ENCODE measurements at regions not wholly inside any gene's neighbourhood (a gene's known extent, or its start where the extent isn't known, plus 50 kb on each side); places are given as distances from the start of the nearest gene placed in this dataset.

GRCh38 chr11:111095327-111095726, 150.2 kb upstream of the POU2AF2 start:
- DNase-seq (ENCODE audit: low spot score) (no peak), FAIRE-seq (no peak)

GRCh38 chr11:111093061-111093460, 152.5 kb upstream of the POU2AF2 start:
- FAIRE-seq: no peak
- no peak for DNase-seq (ENCODE audit: low spot score)

GRCh38 chr11:111091321-111091938, 154.1 kb upstream of the POU2AF2 start:
- DNase-seq (ENCODE audit: low spot score) (no peak), FAIRE-seq (no peak)

DNA sequence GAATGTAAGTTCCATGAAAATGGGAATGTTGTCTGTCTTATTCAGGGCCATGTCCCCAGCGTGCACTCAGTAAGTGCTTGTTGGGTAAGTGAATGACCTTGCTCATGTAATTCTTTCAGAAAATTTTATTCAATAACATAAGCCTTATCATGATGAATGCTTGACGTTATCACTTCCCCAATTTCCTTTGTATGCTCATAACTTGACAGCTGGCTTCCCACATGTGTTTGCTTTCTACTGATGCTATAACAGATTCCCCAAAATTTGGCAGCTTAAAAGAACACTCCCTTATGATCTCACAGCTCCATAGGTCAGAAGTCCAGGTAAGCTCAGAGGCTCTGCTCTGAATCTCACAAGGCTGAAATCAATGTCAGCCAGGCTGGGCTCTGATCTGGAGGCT, 155.8 kb upstream of the POU2AF2 start:
- no peak for FAIRE-seq
- no peak for DNase-seq (ENCODE audit: low spot score)

DNA sequence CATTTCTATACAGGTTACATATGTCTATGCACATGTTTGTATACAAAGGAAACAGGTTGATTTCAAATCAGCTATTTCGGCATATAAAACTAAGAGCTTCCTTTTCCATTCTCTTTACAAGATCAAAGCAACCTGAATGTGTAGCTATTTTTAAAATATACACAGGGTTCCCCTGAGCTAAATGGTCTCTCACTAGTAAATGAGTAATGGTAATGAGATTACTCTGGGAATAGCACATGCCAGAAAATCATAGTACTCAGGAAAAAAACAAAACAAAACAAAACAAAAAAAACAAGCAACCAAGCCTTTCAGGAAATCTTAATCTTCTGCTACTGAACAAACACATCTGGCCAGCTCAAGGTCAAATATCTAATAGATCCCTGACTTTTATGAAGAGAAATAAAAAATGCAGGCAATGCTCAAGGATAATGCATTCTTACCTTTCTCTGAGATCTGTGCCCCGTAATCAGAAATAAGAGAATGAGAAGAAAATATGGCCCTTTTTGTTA, 156.6 kb upstream of the POU2AF2 start:
- no peak for DNase-seq (ENCODE audit: low spot score)
- no peak for FAIRE-seq

GRCh38 chr11:111086058-111086457, 159.5 kb upstream of the POU2AF2 start:
- FAIRE-seq: no peak

GRCh38 chr11:111082664-111083063, 162.9 kb upstream of the POU2AF2 start:
- FAIRE-seq (no peak), DNase-seq (ENCODE audit: low spot score) (no peak)

More at GRCh38 chr11:111086058-111086457, 159.5 kb upstream of the POU2AF2 start:
- DNase-seq (ENCODE audit: low spot score): no peak

DNA sequence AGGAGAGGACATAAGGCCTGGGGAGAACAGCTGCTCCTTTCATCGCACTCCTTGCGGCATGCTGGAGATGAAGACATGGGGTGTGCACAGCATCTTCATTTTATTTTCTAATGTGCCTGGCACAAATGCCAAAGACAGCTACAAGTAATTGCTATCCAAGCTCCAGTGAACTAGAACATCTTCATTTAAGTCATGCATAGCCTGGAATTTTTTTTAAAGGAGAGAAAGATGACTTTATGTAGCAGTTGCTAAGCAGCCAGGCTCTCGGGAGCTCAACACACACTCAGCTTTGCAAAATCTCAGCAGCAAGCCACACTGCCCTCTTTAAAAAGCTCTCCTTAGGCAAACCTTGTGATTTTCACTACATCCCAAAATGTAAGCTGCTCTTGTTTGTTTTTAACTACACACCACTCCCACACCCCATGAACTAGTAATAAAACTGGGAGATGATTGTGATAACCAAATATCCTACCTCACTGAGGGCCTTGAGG, 164.5 kb upstream of the POU2AF2 start:
- DNase-seq (ENCODE audit: low spot score) (no peak), FAIRE-seq (no peak)

- no peak for DNase-seq (ENCODE audit: low spot score)
- FAIRE-seq: no peak
These were observed 167.8 kb upstream of the POU2AF2 start for GRCh38 chr11:111077530-111078322.

DNA sequence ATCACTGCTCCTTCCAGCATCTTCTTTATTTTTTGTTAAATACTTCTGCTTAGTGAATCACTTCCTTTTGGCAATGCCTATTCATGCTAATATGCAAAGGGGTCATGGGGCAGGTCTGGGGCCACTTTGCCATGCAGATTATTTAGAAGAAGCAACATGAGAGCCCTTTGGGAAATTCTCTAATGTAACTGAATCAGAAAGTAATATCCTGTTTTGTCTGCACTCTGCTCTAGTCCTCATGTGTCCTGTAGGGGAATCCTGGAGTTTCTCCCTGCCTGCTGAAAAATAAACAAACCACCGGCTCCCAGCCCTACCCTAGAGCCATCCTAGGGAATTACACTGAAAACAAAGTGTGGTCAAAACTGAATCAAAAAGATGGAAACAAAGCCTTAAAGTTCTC, 176.5 kb upstream of the POU2AF2 start:
- DNase-seq (ENCODE audit: low spot score) (no peak), FAIRE-seq (no peak)

GRCh38 chr11:111067994-111068393, 177.5 kb upstream of the POU2AF2 start:
- DNase-seq (ENCODE audit: low spot score): no peak
- FAIRE-seq: no peak

DNA sequence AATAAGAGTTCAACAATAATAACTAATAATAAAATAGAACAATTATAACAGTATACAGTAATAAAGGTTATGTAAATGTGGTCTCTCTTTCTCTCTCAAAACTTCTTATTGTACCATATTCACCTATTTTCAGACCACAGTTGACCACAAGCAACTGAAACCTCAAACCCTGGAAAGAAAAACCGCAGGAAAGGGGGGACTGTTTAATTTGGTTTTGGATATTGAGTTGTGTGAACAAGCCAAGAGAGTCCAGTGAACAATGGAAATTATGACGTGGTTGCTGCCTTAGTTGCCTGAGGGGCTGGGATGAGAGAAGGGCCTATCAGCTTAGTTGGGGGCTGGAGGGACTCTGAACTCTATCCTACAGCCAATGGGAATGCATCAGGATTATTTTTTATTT, 178.7 kb upstream of the POU2AF2 start:
- FAIRE-seq (no peak), DNase-seq (ENCODE audit: low spot score) (no peak)

DNA sequence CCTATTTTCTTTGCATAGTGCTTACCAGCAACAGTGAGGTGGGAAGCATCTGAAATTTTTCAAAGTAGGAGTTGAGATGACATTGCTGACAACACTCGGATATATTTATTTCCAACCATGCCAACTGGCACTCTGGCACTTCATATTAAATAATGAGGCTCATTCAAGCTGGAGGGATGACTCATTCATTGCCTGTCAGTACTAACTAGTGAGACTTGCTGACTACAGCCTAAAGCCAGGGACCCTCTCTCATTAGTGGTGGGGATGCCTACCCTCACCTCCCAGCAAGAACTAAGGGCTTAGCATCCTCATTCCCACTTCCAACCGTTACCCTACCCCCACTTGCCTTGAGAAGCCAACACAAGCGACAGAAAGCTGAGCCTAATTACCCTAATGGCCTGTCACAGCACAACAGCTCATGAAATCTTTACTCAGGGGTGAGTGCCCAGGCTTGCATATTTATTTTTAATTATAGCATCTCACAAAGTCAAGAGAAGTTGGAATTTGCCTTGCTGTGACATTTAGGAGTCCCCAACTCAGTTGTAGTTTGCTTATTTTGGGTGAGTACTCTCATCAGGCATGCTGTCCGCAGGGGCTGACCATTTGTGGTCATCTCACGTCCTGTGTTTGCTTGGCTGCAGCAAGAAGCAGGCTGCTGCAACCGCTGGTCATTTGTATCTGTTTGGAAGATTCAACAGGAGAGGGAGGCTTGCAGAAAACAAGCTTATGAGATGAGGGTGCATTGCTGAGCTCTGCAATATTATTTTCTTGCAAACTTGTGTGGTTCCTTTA, 181.6 kb upstream of the POU2AF2 start:
- FAIRE-seq (no peak), DNase-seq (ENCODE audit: low spot score) (no peak)

- no peak for DNase-seq (ENCODE audit: low spot score)
- FAIRE-seq: no peak
These were observed 183.1 kb upstream of the POU2AF2 start for GRCh38 chr11:111062420-111062819.

- FAIRE-seq: no peak
- DNase-seq (ENCODE audit: low spot score): no peak
These were observed 185.8 kb upstream of the POU2AF2 start for GRCh38 chr11:111059726-111060125.

DNA sequence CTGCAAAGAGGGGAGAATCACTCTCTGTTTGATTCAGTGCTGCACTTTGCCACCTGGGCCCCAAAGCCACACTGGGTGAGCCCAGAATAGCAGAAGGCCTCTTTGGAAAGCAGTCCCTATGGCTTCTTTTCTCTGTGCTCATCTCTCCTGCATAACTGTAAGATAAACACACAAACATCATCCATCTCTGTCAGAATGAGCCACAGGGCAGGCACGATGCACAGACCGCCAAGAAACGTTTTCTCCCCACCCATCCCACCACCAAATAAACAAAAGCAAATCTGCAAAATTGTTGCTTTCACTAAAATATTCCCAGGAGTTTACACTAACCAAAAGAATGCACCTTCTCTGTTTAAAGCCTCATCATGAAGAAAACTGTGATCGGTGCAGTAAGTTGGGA, 196.4 kb upstream of the POU2AF2 start:
- FAIRE-seq (no peak), DNase-seq (ENCODE audit: low spot score) (no peak)

DNA sequence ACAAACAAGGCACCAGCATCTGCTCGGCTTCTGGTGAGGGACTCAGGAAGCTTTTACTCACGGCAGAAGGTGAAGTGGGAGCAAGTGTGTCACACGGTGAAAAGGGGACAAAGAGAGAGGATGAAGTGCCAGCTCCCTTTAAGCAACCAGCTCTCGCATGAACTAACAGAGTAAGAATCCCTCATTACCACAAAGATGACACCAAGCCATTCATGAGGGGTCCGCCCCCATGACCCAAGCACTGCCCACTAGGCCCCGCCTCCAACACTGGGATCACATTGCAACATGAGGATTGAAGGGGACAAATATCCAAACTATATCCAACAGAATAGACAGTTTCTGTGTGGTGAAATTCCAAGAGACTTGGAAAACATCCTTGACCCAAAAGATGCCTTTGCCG, 198.2 kb upstream of the POU2AF2 start:
- FAIRE-seq: no peak
- DNase-seq (ENCODE audit: low spot score): no peak

DNA sequence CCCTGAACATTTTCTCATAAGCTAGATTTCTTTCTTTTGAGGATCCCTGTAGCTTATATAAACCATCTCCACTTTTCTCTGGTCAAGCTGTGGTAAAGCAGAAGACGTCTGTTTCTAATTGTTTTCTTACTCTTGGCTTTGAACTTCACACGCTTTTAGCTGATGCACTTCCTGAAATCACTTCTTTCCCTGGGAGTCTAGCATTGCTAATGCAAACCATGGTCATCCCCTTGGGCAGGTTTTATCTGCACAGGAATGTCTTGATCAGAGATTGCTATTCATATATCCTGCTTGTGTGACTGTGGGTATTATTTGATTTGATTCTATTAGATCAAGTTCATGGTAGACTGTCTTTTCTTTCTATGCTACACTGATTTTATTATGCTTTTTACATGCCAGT, 199.2 kb upstream of the POU2AF2 start:
- no peak for FAIRE-seq
- DNase-seq (ENCODE audit: low spot score): no peak

DNA sequence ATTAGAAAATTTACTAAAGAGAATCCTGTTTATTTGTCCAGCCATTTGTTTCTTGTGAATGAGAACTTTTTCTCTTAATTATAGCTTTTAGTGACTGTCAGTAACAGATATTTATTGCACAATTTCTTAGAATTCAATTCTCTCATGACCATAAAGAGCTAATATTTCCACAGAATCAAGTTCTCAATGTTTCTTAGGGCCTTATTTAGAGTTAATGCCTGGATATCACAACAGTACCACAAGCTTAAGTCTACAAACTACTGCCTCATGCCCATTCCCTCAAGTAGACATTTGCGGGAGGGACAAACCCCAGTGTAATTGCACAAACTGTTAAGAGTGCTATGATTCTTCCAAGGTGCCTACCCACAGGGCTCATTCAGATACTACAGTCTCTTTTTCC, 199.7 kb upstream of the POU2AF2 start:
- FAIRE-seq (no peak), DNase-seq (ENCODE audit: low spot score) (no peak)

GRCh38 chr11:111045407-111045803, 200.1 kb upstream of the POU2AF2 start:
- DNase-seq (ENCODE audit: low spot score): no peak
- FAIRE-seq: no peak

- no peak for FAIRE-seq
- DNase-seq (ENCODE audit: low spot score): no peak
These were observed 200.6 kb upstream of the POU2AF2 start for GRCh38 chr11:111044751-111045406.

Measured in RCC 7860 (cell line).